ENCODE measurements at regions not wholly inside any gene's neighbourhood (a gene's known extent, or its start where the extent isn't known, plus 50 kb on each side); places are given as distances from the start of the nearest gene placed in this dataset.

DNA sequence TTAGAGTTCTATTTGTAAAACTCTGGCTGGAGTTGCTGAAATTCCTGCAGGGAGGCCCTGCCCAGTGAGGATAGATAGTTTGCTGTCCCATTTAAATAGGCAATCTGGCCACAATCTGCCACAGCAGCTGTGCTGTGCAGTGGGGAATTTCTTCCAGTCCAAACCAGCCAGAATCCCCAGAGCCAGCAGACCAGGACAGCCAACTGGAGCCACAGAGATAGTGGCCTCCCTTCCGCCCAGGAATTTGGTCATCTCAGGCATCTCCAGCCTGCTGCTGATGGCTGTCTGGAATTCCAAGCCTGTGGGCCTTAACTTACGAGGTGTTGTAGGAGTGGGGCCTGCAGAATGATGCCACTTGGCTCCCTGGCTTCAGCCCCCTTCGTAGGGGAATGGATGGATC lies 643.4 kb downstream of the DNAJB9 start:
- no peak for DNase-seq (ENCODE audit: low read depth in 1 of 2, low spot score in 2 of 2)

DNA sequence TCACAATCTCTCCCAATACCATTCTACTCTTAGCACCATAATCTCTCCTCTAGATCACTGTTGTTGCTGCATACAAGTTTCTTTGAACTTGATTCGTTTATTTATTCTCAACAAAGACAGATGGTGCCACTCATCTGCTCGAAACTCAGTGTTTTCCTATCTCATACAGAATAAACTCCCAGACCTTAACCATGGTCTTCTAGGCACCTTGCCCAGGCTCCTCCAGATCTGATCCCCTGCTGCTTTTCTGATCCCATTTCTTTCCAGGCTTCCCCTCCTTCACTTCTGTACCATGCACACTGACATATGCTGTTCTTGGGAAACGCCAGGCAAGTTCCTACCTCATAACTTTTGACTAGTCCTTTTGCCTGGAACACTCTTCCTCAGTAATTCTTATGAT lies 645.7 kb downstream of the DNAJB9 start:
- no peaks in the 10 kb centered on the region for H3K4me1 ChIP-seq (replicated peaks)
- no peaks in the 10 kb centered on the region for H3K27me3 ChIP-seq (replicated peaks)
- no peaks in the 10 kb centered on the region for H3K36me3 ChIP-seq
- no peak overlapping the region for H3K27ac ChIP-seq
- H3K9me3 ChIP-seq (replicated peaks), result no peaks in the 10 kb centered on the region; the same call in 1 of the 2 replicates
- DNase-seq (ENCODE audit: low read depth in 1 of 2, low spot score in 2 of 2), result no peak
- no peak overlapping the region for H3K4me3 ChIP-seq

More for the DNA sequence above, 643.4 kb downstream of the DNAJB9 start:
- H3K4me3 ChIP-seq, result no peak overlapping the region
- H3K4me1 ChIP-seq (replicated peaks), result no peaks in the 10 kb centered on the region
- no peaks in the 10 kb centered on the region for H3K36me3 ChIP-seq
- H3K9me3 ChIP-seq (replicated peaks), result no peaks in the 10 kb centered on the region
- H3K27ac ChIP-seq, result no peak overlapping the region
- no peaks in the 10 kb centered on the region for H3K27me3 ChIP-seq (replicated peaks)

DNA sequence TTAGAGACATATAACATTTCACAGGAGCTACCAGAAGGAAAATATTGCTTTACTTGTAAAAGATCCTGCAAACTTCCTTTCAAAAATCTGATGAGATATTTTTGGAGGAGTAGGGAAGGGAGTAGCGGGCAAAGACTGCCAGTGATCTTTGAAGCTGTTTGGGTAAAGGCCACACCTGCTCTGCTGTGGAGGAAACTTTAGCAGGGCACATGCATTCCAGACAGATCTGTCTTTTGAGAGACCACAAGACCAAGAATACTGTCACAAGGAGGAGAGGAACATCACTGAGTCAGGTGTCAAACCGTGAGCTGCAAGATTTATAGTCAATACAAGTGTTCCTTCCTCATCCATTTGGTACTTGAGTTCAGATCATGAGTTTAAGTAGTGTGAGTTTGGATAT lies 654.4 kb downstream of the DNAJB9 start:
- DNase-seq (ENCODE audit: low read depth in 1 of 2, low spot score in 2 of 2), result no peak
- H3K4me3 ChIP-seq, result no peak overlapping the region
- H3K9me3 ChIP-seq (replicated peaks), result no peaks in the 10 kb centered on the region; the same call in 1 of the 2 replicates
- H3K36me3 ChIP-seq, result no peaks in the 10 kb centered on the region
- no peak overlapping the region for H3K27ac ChIP-seq
- no peaks in the 10 kb centered on the region for H3K4me1 ChIP-seq (replicated peaks)
- H3K27me3 ChIP-seq (replicated peaks), result no peaks in the 10 kb centered on the region

DNA sequence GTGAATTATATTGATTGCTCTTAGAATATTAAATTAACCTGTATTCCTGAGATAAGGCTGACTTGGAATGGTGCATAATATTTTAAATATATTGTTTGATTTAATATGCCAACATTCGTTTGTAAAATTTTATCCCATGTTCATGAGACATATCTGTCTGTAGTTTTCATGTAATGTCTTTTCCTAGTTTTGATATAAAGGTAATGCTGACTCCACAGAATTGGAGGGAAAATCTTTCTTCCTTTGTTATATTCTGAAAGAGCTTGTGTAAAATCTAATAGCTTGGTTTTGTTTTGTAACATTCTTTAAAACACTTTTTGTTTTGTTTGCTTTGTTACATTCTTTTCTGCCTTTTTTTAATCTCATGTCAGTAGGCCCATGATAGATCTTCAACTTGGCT lies 657.0 kb downstream of the DNAJB9 start:
- Histone ChIP-seq H3K9me3 (replicated peaks) (no peaks in the 10 kb centered on the region), H3K27me3 (replicated peaks) (no peaks in the 10 kb centered on the region), H3K4me1 (replicated peaks) (no peaks in the 10 kb centered on the region), H3K27ac (no peak overlapping the region), H3K4me3 (no peak overlapping the region), H3K36me3 (no peaks in the 10 kb centered on the region)
- DNase-seq (ENCODE audit: low read depth in 1 of 2, low spot score in 2 of 2), result no peak

DNA sequence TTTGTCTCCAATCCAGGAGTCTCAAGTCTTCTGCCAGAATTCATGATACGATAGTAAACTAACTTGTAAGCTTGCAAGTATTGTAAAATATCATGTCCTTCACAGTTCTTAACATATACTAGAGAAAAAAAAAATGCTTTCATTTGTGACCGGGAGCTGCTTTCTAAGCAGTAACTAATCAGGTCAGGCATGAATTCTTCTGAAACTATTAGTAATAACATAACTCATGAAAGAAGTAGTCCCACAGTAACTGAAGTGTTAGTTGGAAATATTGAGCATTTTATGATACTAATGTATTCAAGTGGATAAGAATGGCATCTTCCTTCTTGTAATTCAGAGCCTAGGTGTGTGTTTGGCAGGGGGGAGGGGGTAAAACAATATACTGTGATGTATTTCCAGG lies 665.6 kb downstream of the DNAJB9 start:
- H3K27me3 ChIP-seq (replicated peaks), result no peaks in the 10 kb centered on the region
- H3K4me1 ChIP-seq (replicated peaks), result no peaks in the 10 kb centered on the region
- no peaks in the 10 kb centered on the region for H3K36me3 ChIP-seq
- no peak overlapping the region for H3K27ac ChIP-seq
- DNase-seq (ENCODE audit: low read depth in 1 of 2, low spot score in 2 of 2), result no peak
- no peaks in the 10 kb centered on the region for H3K9me3 ChIP-seq (replicated peaks)
- no peak overlapping the region for H3K4me3 ChIP-seq

DNA sequence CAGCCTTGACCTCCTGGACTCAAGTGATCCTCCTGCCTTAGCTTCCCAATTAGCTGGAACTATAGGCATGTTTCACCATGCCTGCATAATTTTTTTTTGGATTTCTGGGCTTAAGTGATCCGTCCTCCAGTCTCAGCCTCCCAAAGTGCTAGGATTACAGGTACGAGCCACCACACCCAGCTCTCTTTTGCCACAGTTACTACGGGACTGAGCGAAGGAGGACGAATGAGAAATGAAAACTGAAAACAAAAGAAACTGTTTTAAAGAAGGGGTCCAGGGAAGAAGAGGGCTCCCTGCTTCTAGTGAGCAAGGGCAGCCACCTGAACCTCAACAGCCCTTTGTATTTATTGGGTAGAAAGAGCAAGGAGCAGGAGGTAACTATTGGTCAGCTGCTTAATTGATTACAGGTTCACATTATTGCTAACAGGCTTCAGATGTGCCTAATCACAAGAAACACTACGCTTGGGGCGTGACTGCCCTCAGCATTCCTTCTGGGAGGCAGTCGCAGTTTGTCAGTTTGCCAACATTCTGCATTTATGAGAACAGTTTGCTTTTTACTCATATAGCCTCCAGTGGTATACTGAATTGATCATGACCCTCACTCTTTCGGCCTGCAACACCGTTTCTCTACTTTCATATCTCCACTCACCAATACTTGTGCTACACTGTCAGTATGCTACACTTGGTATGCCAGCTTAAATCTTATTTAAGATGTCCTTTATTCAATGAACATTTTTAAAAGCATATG lies 676.8 kb downstream of the DNAJB9 start:
- H3K4me1 ChIP-seq (replicated peaks), result no peaks in the 10 kb centered on the region
- no peak overlapping the region for H3K27ac ChIP-seq
- no peak for DNase-seq (ENCODE audit: low read depth in 1 of 2, low spot score in 2 of 2)
- H3K9me3 ChIP-seq (replicated peaks), result peaks cover 4% of the 10 kb centered on the region; the same call in 1 of the 2 replicates
- no peak overlapping the region for H3K4me3 ChIP-seq
- H3K27me3 ChIP-seq (replicated peaks), result no peaks in the 10 kb centered on the region
- H3K36me3 ChIP-seq, result no peaks in the 10 kb centered on the region

DNA sequence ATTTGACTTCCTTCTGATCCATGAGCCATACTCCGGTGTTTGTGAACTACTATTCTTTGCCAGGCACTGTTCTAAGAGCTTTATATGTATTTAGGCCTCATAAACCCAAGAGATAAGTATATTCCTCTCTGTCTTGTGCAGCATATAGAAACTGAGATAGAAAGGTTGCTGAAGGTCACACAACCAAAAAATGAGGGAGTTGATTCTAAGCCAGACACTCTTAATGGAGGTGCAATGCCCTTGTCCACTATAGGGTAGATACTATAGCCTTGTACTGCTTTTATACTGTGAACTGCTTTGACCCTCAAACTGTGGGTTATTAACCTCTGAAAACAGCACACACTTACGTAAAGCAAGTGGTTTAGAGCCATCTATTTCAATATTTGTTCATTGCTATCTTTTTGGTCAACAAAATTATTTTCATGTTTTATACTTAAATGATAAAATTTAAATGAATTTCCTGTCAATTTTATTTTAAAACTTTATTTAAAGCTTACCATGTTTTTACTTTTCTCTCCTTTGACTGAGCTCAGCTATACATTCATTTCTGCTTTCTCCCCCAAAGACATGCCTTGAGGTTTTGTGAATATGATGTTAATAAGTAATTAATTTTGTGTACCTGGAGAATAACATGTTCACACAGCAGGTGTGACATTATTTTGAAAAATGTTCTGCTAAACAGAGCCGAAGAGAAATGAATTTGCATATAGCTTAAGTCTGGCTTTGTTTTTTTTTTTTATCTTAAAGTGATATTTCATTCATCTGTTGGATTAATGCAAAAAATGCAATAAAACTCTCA lies 687.3 kb downstream of the DNAJB9 start:
- Histone ChIP-seq H3K36me3 (no peaks in the 10 kb centered on the region), H3K4me3 (no peak overlapping the region), H3K4me1 (replicated peaks) (no peaks in the 10 kb centered on the region), H3K9me3 (replicated peaks) (no peaks in the 10 kb centered on the region; the same call in 1 of the 2 replicates), H3K27me3 (replicated peaks) (no peaks in the 10 kb centered on the region), H3K27ac (no peak overlapping the region)
- DNase-seq (ENCODE audit: low read depth in 1 of 2, low spot score in 2 of 2), result no peak

DNA sequence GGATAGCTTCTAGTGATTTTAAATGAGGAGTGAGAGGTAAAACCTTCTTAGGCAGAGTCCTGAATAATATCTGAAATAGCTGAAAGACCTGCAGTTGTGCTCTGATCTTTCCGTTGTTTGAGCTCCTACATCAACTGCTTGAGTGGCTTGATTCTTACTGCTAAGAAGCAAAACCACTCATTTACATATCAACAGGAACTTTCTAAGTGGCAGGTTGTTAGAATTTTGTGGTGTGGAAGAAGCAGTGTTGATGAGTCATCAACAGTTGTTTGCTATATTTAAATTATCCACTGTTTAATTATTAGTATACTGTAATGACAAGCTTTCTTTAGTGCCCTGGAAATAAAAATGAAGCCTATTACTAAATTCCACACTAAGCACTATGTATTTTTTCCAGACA lies 689.5 kb downstream of the DNAJB9 start:
- no peaks in the 10 kb centered on the region; the same call in 1 of the 2 replicates for H3K9me3 ChIP-seq (replicated peaks)
- no peak for DNase-seq (ENCODE audit: low read depth in 1 of 2, low spot score in 2 of 2)
- no peaks in the 10 kb centered on the region for H3K27me3 ChIP-seq (replicated peaks)
- no peaks in the 10 kb centered on the region for H3K4me1 ChIP-seq (replicated peaks)
- no peak overlapping the region for H3K4me3 ChIP-seq
- H3K27ac ChIP-seq, result no peak overlapping the region
- H3K36me3 ChIP-seq, result no peaks in the 10 kb centered on the region

DNA sequence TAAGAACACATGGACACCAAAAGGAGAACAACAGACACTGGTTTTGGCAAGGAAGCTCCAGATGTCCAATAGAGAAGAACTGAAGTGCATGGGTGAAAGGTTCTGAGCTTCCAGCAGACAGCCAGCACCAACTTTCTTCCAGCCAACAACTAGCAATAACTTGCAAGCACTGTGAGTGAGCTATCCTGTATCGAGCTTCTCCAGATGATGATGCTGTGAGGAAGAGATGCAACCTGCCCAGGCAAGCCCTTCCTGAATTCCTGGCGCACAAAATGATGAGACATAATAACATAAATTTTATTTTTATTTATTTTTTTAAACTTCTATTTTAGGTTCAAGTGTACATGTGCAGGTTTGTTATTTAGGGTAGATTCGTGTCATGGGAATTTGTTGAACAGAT lies 692.1 kb downstream of the DNAJB9 start:
- Histone ChIP-seq H3K4me3 (no peak overlapping the region), H3K27ac (no peak overlapping the region), H3K9me3 (replicated peaks) (no peaks in the 10 kb centered on the region; the same call in 1 of the 2 replicates), H3K27me3 (replicated peaks) (no peaks in the 10 kb centered on the region), H3K36me3 (no peaks in the 10 kb centered on the region), H3K4me1 (replicated peaks) (no peaks in the 10 kb centered on the region)
- no peak for DNase-seq (ENCODE audit: low read depth in 1 of 2, low spot score in 2 of 2)

DNA sequence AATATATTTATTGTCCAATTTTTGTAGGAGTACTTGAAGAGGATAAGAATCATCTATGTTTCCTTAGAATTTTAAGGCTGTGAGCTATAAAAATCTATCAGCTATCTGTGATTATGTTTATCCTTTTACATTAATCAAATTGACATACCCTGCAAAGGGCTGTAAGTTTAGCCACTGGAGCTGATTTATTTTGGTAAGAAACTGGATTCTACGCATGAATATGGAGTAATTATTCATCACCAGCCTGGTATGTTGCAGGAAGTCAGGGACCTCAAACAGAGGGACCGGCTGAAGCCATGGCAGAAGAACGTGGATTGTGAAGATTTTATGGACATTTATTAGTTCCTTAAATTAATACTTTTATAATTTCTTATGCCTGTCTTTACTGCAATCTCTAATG lies 696.9 kb downstream of the DNAJB9 start:
- DNase-seq (ENCODE audit: low read depth in 1 of 2, low spot score in 2 of 2), result no peak
- no peak overlapping the region for H3K4me3 ChIP-seq
- no peaks in the 10 kb centered on the region for H3K4me1 ChIP-seq (replicated peaks)
- H3K27ac ChIP-seq, result no peak overlapping the region
- no peaks in the 10 kb centered on the region for H3K36me3 ChIP-seq
- no peaks in the 10 kb centered on the region for H3K27me3 ChIP-seq (replicated peaks)
- H3K9me3 ChIP-seq (replicated peaks), result no peaks in the 10 kb centered on the region; the same call in 1 of the 2 replicates

DNA sequence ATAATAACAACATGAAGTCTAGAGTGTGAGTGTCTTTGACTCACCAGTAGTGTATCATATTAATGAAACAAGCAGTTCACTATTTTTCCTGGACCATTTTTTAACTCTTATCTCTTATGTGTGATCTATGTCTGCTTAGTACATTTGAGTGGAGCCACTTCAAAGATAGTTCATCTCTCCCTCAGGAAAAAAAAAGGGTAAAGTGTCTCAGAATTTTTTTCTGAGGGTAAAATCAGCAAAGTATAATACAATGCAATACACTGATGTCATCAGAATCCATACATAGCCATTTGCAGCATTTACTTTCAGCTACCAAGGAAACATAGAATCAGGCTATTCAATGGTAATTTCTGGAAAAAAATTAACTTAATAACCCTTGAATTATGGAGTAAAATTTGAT lies 706.7 kb downstream of the DNAJB9 start:
- Histone ChIP-seq H3K27ac (no peak overlapping the region), H3K4me3 (no peak overlapping the region), H3K9me3 (replicated peaks) (no peaks in the 10 kb centered on the region), H3K4me1 (replicated peaks) (no peaks in the 10 kb centered on the region), H3K36me3 (no peaks in the 10 kb centered on the region), H3K27me3 (replicated peaks) (no peaks in the 10 kb centered on the region)
- no peak for DNase-seq (ENCODE audit: low read depth in 1 of 2, low spot score in 2 of 2)

DNA sequence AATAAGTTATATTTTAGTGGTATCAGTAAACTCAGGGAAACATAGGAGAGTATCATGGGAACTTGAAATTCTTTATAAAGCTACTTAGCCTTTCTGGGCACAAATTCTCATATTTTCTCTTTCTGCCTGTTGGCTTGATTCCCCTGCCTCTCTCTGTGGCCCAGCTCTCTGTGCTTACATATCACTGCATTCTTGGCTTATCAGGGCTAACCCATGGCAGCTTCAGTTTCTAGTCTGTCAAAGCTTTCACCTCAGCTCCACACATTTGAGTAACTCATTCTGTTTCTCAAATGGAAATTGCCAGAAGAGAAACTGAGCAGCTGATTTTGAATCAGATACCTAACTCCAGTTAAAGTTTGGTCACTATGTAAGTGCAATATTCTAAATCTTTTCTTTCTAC lies 713.1 kb downstream of the DNAJB9 start:
- H3K36me3 ChIP-seq, result no peaks in the 10 kb centered on the region
- H3K4me1 ChIP-seq (replicated peaks), result no peaks in the 10 kb centered on the region
- no peaks in the 10 kb centered on the region for H3K27me3 ChIP-seq (replicated peaks)
- H3K9me3 ChIP-seq (replicated peaks), result 0 out of 2 replicates have a peak, but pooled peaks cover 2% of the 10 kb centered on the region
- no peak overlapping the region for H3K4me3 ChIP-seq
- no peak for DNase-seq (ENCODE audit: low read depth in 1 of 2, low spot score in 2 of 2)
- no peak overlapping the region for H3K27ac ChIP-seq

DNA sequence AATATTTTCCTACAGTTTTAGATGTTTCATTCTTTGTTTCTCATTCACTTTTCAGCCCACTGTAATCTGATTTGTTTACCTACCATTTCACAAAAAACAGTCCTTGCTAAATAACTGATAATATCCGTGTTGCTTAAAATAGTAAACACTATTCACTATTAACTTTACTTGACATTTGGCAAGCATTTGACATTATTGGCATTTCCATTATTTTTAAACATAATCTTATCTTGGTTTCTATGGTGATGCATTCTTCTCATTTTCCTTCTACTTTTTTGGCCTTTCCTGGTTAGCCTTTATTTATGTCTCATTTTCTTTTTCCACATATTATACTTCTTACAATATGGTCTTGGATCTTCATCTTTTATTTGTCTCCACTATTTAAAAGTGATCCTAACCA lies 715.3 kb downstream of the DNAJB9 start:
- Histone ChIP-seq H3K27ac (no peak overlapping the region), H3K9me3 (replicated peaks) (peaks cover 2% of the 10 kb centered on the region; the same call in 1 of the 2 replicates), H3K27me3 (replicated peaks) (no peaks in the 10 kb centered on the region), H3K4me1 (replicated peaks) (no peaks in the 10 kb centered on the region), H3K36me3 (no peaks in the 10 kb centered on the region), H3K4me3 (no peak overlapping the region)
- no peak for DNase-seq (ENCODE audit: low read depth in 1 of 2, low spot score in 2 of 2)

DNA sequence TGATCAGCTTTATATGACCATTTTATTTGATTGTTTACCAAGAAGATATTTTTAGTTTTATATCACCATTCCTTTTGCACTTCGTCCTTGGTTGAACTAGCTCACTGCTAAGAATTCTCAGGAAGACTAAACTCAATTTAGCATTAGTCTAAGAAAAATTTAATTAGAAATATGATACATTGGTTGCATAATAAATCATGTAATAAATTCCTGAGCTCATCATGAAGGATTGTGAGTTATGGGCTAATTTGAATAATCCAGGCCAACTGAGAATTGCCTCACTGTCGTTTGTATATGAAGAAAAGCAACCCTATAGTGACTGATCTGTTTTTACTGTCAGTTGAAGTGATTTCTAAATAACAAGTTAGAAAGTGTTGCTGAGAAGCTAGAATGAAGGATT lies 725.5 kb downstream of the DNAJB9 start:
- no peak for DNase-seq (ENCODE audit: low read depth in 1 of 2, low spot score in 2 of 2)
- H3K9me3 ChIP-seq (replicated peaks), result no peaks in the 10 kb centered on the region

More for the DNA sequence above, 725.5 kb downstream of the DNAJB9 start:
- H3K4me3 ChIP-seq, result no peak overlapping the region
- no peaks in the 10 kb centered on the region for H3K27me3 ChIP-seq (replicated peaks)
- H3K27ac ChIP-seq, result no peak overlapping the region
- H3K36me3 ChIP-seq, result no peaks in the 10 kb centered on the region
- H3K4me1 ChIP-seq (replicated peaks), result no peaks in the 10 kb centered on the region
